SIG-M5 treated with dmso at 0.1 percent for 504 hours (cell line): ENCODE measurements at regions not wholly inside any gene's neighbourhood (a gene's known extent, or its start where the extent isn't known, plus 50 kb on each side); places are given as distances from the start of the nearest gene placed in this dataset.
"Not testable (repeated sequence)": the region's sequence is repeated elsewhere in the genome, so short reads cannot be mapped to it uniquely, and the experiment has no call there.

ENCODE experiments used
- DNase-seq: peaks from one replicate; lab custom pipeline; 2025; ENCODE audit not compliant: unreplicated experiment; lab: John Stamatoyannopoulos, UW

GRCh38 chr21:9695759-9696158 is 825.6 kb upstream of the TPTE start:
- not testable (repeated sequence) for DNase-seq

- not testable (repeated sequence) for DNase-seq
These were observed 823.6 kb upstream of the TPTE start for GRCh38 chr21:9697751-9698150.

- DNase-seq, result not testable (repeated sequence)
These were observed 816.4 kb upstream of the TPTE start for GRCh38 chr21:9705016-9705415.

DNA sequence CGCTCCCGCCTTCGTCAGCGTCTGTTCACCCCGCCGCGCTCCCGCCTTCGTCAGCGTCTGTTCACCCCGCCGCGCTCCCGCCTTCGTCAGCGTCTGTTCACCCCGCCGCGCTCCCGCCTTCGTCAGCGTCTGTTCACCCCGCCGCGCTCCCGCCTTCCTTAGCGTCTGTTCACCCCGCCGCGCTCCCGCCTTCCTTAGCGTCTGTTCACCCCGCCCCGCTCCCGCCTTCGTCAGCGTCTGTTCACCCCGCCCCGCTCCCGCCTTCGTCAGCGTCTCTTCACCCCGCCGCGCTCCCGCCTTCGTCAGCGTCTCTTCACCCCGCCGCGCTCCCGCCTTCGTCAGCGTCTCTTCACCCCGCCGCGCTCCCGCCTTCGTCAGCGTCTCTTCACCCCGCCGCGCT is 815.9 kb upstream of the TPTE start:
- DNase-seq, result not testable (repeated sequence)

DNA sequence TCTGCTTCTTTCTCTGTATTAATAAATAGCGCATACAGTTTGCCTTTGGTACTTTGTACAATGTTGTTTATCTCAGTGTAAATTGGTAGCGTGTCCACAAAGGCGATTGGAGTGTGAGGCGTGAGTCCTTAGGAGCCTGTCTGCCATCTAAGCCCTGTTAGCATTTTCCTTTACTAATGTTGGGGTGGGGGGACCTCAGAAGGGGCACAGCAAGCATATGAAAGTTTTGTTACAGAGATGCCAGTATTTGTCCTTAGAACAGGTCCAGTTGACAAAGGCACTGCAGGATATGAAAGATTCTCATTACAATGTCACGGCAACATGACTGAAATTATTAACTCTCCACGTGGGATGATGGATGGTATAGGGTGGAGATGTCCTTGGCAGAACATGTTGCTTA is 796.8 kb upstream of the TPTE start:
- DNase-seq, result not testable (repeated sequence)

GRCh38 chr21:9727187-9727586 is 794.2 kb upstream of the TPTE start:
- DNase-seq, result not testable (repeated sequence)

DNA sequence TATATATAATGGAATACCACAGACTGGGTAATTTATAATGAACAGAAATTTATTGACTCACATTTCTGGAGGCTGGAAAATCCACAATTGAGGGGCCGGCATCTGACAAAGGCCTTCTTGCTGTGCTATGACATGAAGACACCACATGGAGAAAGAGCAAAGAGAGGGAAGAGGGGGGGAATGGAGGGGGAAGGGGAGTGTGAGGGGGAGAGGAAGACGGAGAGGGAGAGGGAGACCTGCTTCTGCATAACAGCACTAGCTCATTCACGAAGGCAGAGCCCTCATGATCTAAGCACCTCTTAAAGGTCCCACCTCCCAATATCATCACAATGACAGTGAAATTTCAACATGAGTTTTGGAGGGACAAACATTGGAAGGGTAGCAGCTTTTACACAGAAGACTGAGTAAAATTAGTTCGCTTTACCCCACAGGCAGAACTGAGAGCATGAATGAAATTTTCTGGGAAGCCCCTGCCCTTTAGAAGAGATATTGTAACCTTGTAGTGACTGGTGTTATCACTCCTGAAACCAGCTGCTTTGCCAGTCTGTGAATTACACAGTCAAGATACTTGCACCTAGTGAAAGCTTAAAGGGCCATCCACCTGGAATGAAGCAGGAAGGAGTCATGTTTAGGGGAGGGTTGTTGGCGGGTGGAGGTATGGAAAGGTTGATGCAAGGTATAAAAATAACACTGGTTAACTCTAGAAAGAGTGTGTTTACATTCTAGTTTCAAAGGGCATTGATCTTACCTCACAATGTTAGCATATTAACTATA is 793.0 kb upstream of the TPTE start:
- DNase-seq, result not testable (repeated sequence)

- DNase-seq, result no peak
These were observed 790.5 kb upstream of the TPTE start for GRCh38 chr21:9730866-9731265.

DNA sequence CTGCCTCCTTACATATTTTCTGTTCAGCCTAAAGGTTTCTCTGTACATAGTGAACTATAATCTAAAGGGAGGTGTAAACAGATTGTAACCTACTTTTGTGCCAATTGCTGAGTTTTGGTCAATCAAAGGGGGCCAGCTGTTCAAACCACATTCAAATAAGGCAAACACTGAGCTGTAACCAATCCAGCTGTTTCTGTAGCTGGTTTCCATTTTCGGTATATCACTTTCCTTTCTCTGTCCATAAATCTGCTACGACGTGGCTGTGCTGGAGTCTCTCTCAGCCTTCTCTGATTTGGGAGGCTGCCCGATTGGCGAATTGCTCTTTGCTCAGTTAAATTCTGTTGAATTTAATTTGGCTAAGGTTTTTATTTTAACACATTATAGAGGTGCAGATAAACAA is 790.1 kb upstream of the TPTE start:
- not testable (repeated sequence) for DNase-seq

- DNase-seq, result not testable (repeated sequence)
These were observed 788.8 kb upstream of the TPTE start for GRCh38 chr21:9732605-9733004.

DNA sequence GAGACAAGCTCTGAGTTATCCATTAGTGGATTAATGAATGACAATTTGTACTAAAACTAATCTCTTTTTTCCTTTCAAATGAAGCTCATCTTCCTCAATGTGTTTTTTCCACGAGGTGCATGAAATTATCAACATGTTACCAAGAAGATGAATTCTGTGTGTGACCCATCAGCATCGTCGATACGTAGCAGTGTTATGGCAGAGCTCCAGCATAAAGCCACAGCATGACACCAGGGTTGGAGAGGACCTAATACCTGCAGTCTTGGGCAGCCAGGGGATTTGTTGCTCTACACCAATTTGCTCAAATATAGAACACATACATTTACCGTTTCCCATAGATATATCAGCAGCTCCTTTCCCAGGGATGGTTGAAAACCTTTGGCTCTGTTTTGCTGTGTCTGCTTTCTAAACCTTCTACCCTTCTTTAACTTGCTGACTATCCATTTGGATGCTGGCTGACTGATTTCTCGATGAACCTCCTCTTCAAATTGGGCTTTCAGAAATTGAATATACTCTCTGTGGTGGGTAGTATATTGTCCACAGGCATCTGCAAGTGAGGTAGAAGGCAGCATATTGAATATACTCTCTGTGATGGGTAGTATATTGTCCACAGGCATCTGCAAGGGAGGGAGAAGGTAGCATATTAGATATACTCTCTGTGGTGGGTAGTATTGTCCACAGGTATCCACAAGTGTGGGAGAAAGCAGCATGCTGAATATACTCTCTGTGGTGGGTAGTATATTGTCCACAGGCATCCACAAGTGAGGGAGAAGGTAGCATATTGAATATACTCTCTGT is 787.4 kb upstream of the TPTE start:
- DNase-seq, result not testable (repeated sequence)

DNA sequence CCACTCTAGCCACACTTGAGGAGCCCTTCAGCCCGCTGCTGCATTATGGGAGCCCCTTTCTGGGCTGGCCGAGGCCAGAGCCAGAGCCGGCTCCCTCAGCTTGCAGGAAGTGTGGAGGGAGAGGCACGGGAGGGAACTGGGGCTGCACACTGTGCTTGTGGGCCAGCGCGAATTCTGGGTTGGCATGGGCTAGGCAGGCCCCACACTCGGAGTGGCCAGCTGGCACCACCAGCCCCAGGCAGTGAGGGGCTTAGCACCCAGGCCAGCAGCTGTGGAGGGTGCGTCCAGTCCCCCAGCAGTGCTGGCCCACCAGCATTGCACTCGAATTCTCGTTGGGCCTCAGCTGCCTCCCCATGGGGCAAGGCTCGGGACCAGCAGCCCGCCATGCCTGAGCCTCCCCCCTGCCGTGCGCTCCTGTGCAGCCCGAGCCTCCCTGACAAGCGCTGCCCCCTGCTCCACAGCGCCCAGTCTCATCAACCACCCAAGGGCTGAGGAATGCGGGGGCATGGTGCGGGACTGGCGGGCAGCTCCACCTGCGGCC is 785.9 kb upstream of the TPTE start:
- no peak for DNase-seq

- DNase-seq, result not testable (repeated sequence)
These were observed 784.1 kb upstream of the TPTE start for GRCh38 chr21:9737301-9737700.

GRCh38 chr21:9737871-9738515 is 783.4 kb upstream of the TPTE start:
- not testable (repeated sequence) for DNase-seq

DNA sequence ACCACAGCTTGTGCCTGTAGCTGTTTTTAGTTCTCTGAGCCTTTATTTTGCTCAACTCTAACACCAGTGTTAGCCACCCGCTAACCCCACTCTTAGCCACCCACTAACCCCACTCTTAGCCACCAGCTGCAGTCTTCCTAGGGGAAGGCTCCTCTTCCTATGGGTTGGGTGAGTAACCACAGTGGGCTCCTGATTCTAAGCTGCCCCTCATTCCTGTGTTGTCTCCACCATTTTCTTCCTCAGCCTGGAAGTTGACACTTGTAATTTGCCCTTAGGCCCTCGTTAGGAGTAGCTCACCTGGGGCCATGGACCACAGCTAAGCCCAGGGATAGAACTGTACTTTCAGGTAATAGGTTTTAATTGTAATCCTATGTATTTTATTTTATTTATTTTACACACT is 782.9 kb upstream of the TPTE start:
- no peak for DNase-seq

DNA sequence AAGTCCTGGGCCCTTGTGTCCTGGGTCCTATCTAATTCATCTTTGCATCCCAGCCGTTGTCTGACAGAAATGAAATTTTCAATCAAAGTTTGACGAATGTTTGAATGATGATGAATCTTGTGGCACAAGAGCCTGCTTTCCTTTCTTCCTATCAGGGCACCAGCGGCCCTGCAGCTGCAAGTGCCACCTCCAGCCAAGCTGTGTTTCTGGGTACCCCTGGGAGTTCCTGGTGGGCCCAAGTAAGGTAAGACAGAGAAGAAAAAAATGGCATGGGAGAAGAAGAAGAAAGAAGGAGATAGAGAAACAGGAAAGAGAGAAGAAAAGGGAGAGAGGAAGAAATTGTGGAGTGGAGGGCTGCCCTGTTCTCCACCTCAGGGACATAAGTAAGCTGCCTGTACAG is 782.1 kb upstream of the TPTE start:
- DNase-seq, result no peak

GRCh38 chr21:9740177-9740941 is 781.0 kb upstream of the TPTE start:
- not testable (repeated sequence) for DNase-seq

GRCh38 chr21:9740991-9741742 is 780.2 kb upstream of the TPTE start:
- DNase-seq, result not testable (repeated sequence)

DNA sequence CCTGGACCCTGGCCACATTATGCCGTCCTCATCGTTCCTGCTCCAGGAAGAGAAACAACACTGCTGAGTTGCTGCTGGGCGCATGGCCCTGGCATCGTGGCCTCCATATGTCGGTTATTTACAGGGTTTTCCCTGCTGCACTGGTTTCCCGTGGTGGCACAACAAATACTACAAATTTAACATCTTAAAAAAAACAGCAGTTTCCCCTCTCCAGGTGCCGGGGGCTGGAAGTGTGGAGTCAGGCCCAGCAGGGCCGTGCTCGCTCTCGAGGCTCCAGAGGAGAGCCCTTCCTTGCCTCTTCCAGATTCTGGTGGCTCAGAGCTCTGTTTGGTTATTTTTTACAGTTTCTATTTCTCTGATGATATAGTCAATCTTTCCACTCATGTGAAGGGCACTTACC is 777.8 kb upstream of the TPTE start:
- DNase-seq, result not testable (repeated sequence)

DNA sequence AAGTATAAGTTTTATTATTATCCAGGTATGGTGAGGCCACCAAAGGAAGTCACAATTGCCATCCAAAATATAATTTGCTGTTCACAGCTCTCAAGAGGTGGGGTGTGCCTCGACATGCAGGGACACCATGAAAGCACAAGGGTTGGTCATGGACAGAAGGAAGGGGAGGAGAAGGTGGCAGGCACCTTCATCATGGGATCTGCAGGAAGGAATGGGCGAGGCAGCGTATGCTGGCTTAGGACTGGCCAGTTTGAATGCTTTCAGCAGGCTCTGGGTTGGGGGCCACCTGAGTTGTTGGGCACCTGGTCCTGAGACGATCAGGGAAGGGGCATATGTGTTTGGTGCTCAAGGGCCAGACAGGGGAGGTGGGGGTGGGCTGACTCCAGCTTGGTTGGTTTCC is 777.2 kb upstream of the TPTE start:
- DNase-seq, result not testable (repeated sequence)
